ENCODE measurements at regions not wholly inside any gene's neighbourhood (a gene's known extent, or its start where the extent isn't known, plus 50 kb on each side); places are given as distances from the start of the nearest gene placed in this dataset.
"Not testable (repeated sequence)": the region's sequence is repeated elsewhere in the genome, so short reads cannot be mapped to it uniquely, and the experiment has no call there.

DNA sequence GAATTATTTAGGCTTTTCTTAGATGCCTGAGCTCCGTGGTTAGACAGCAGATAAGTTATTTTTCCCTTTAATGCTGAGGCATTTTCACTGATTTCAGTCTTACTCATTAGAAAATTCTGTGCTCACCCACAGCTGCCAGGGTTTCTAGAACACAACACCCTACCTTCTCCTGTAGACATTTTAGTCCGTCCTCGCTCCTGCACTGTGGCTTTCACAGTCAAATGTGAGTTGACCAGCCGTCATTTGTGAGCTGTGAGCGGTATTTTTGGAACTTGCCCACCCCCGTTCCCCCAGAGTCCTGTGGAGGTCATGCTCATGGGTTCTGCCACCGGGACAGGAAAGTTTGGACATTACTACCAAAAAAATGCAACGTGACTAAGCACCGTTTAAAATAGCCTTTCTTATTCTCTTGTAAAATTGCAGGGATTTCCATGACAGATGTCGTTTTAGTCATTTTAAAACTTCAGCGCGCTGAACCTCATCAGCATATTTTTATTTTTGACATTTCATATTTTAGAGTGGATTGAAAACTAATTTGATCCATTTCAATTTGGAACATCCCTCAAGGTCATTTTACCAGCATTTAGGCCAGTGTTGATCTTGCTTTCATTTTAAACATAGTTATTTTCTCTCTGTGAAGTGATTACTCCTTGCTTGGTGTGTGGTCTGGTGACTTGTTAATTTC, 249.6 kb upstream of the PLGLB2 start:
- TF ChIP-seq POLR2AphosphoS5 (IDR thresholded peaks at IDR 0.05); POLR2A (IDR thresholded peaks at IDR 0.05; ENCODE audit: low read depth): not testable (repeated sequence)
- TF ChIP-seq, protein P1, sequence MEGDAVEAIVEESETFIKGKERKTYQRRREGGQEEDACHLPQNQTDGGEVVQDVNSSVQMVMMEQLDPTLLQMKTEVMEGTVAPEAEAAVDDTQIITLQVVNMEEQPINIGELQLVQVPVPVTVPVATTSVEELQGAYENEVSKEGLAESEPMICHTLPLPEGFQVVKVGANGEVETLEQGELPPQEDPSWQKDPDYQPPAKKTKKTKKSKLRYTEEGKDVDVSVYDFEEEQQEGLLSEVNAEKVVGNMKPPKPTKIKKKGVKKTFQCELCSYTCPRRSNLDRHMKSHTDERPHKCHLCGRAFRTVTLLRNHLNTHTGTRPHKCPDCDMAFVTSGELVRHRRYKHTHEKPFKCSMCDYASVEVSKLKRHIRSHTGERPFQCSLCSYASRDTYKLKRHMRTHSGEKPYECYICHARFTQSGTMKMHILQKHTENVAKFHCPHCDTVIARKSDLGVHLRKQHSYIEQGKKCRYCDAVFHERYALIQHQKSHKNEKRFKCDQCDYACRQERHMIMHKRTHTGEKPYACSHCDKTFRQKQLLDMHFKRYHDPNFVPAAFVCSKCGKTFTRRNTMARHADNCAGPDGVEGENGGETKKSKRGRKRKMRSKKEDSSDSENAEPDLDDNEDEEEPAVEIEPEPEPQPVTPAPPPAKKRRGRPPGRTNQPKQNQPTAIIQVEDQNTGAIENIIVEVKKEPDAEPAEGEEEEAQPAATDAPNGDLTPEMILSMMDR (IDR thresholded peaks at IDR 0.05), result not testable (repeated sequence)

All from esophagus muscularis mucosa (tissue), 3 donors.